ENCODE measurements at regions not wholly inside any gene's neighbourhood (a gene's known extent, or its start where the extent isn't known, plus 50 kb on each side); places are given as distances from the start of the nearest gene placed in this dataset.

DNA sequence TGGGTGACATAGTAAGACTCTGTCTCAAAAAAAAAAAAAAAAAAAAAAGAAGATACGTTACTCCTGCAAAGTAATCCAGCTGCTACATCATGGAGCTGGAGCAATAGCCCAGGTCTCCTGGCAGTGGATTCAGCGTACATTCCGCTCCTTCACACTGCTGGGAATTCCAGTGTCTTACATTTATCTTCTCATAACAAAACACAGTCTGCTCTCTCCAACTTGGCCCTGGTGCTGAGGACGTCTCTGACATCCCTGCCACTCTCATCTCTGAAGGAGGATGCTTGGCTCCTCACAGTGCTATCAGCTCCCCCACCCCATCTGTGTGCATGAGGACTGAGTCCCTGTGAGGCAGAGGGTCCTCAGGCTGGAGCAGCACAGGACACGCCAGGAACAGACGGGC is 529.8 kb downstream of the CD83 start:
- intact Hi-C loops (cut with micrococcal nuclease) = no loop called here

- intact Hi-C loops (cut with micrococcal nuclease) = no loop called here
Observed at GRCh38 chr6:14652536-14652935, 535.0 kb downstream of the CD83 start.

DNA sequence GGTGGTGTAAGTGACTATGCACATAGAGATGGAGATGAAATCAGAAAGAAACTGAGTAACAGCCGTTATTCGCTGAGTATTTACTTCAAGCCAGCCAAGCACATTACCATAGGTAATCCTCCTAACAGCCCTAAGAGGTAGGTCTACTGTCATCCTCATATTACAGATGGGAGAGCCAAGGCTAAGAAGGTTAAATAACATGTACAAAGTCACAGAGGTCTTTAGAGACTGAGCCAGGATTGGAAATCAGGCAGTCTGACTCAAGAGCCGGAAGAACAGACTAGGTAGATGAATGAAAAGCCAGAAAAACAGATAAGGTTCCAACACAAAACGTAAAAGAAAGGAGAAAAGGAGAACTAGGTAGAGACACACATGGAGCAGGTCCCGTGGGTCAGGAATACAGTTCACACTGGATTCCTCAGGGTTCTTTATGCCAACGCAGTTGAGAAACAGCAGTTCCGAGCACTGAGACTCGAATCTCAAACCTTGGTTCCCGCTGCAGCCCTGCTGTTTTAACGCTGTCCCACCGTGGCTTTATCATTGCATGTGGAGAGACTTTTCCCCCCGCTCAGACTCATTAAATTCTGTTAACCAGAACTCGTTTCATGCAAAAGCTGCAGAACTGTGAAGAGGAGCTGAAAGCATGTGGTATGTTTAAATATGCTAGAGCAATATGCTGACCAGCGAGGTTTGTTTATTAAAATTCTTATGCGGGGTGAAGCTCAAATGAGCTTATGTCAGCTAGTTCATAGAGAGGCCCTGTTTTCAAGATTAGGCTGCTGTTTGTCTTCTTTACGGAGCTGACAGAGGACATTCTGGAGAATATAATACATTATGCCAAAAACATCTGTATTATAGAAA is 537.9 kb downstream of the CD83 start:
- intact Hi-C loops (cut with micrococcal nuclease) = loop anchor here (1.0 kb wide), 1 partner anchor 20 kb away; no protein-coding TSS in a partner anchor

- intact Hi-C loops (cut with micrococcal nuclease) = loop anchor here (1.0 kb wide), 1 partner anchor 21 kb away; no protein-coding TSS in a partner anchor
Observed at GRCh38 chr6:14656078-14656521, 538.5 kb downstream of the CD83 start.

DNA sequence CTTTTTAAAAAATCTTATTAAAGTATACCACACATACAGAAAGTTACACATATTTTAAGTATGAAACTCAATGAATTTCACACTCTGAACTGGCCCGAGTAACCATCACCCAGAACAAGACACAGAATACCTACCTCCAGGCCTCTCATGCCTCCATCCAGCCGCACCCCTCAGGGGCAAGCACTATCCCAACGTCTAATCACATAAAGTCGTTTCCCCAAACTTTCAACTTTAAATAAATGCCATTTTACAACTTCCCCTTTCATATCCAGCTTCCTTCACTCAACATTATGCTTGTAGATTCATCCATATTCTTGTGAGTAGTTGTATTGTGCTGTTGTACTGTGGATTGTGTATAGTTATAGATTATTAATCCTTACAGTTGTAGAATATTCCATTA is 539.1 kb downstream of the CD83 start:
- intact Hi-C loops (cut with micrococcal nuclease) = loop anchor here (1.0 kb wide), 1 partner anchor 21 kb away; no protein-coding TSS in a partner anchor

- intact Hi-C loops (cut with micrococcal nuclease) = no loop called here
Observed at GRCh38 chr6:14658030-14658429, 540.5 kb downstream of the CD83 start.

DNA sequence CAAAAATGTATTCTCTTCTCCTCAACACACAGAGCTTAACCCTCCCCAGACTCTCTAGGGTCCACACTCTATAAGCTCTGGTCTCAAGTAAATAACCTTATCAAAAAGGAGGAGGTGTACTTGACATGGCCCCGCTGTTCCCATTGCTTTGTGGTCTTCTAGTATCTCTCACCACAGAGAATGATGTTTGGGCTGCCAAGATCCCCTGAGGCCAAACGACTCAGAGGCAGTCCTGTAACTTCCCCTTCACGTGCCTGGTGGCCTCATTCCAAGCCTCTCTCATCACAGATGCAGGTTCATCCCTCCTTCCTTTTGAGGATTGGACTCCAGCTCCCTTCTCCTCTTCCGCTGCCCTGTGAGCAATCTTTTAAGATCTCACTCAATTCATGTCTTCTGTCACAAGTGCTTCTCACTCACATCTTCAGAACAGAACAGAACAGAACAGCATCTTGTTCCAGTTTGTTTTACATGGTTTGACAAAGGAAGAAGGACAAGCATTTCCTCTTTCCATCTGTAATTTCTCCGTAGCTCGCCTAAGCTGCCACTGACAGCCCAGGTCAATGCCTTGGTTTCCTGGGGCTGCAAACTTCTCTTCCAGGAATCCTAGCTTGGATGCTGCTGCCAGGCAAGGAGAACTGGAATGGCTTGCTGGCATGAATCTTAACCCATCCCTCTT is 541.5 kb downstream of the CD83 start:
- intact Hi-C loops (cut with micrococcal nuclease) = no loop called here

- intact Hi-C loops (cut with micrococcal nuclease) = loop anchor here (2.0 to 5.0 kb wide), 5 partner anchors 118 to 1472 kb away; no protein-coding TSS in a partner anchor
Observed at GRCh38 chr6:14659841-14660240, 542.3 kb downstream of the CD83 start.

- intact Hi-C loops (cut with micrococcal nuclease) = loop anchor here (2.0 to 5.0 kb wide), 5 partner anchors 119 to 1471 kb away; no protein-coding TSS in a partner anchor
Observed at GRCh38 chr6:14660806-14661579, 543.4 kb downstream of the CD83 start.

GRCh38 chr6:14661691-14662090 is 544.1 kb downstream of the CD83 start:
- intact Hi-C loops (cut with micrococcal nuclease) = loop anchor here (2.0 to 5.0 kb wide), 5 partner anchors 119 to 1471 kb away; no protein-coding TSS in a partner anchor

DNA sequence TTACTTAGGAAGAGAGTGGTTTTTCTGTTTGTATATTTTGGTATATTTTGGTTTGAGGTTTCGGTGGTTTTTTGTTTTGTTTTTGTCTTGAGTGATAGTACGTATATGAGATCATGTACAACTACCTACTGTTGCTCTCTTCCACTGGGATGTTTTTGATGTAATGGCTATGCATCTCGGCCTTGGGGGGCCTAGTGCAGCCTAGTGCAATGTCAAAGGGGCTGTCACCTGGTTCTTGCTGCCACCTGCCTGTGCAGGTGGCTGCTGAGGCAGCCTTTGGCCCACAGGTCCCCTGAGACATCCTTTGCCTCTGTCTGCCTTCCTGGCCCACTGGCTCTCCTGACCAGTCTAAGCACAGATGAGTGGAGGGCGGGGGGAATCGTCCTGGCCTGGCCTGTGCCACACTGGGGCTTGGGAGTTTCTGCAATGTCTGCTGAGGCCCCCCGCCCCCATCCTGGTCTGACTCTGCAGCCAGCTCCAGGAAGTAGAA is 546.6 kb downstream of the CD83 start:
- intact Hi-C loops (cut with micrococcal nuclease) = loop anchor here (1.0 to 5.0 kb wide), 6 partner anchors 28 to 1468 kb away; no protein-coding TSS in a partner anchor

DNA sequence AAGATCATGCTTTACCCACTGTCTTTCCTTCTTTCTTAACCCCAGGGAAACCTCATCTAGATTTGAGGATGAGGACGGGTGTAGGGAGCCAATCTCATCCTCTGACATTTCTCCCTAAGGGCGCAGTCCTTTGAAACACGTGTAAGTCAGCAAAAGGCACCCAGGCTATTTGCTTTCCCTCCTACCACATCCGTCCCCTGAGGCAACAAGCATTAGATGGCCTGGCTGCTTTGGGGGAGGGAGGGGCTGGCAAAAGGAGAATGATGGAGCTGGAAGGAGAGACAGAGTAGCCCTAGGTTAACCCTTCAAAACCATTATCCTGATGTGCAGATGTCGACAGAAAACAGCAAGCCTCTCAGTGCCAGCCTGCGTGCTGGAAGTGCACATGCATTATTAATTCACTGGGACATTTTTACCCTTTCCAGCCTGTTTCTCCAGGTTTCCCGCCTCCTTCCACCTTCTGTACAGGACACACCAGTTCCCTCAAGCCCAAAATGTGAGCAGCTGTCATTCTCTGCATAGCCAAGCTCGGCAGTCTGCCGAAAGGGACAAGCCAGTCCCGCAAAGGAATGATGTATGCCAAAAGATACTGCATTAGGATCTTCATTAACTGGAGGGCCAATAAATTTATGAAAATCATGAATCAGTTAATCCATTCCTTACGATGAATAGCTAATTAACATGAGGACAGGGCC is 547.2 kb downstream of the CD83 start:
- intact Hi-C loops (cut with micrococcal nuclease) = loop anchor here (1.0 to 5.0 kb wide), 6 partner anchors 28 to 1468 kb away; no protein-coding TSS in a partner anchor

GRCh38 chr6:14665827-14666724 is 548.5 kb downstream of the CD83 start:
- intact Hi-C loops (cut with micrococcal nuclease) = loop anchor here (1.0 to 2.0 kb wide), 2 partner anchors 395 to 579 kb away; no protein-coding TSS in a partner anchor

GRCh38 chr6:14670806-14671205 is 553.2 kb downstream of the CD83 start:
- intact Hi-C loops (cut with micrococcal nuclease) = no loop called here

DNA sequence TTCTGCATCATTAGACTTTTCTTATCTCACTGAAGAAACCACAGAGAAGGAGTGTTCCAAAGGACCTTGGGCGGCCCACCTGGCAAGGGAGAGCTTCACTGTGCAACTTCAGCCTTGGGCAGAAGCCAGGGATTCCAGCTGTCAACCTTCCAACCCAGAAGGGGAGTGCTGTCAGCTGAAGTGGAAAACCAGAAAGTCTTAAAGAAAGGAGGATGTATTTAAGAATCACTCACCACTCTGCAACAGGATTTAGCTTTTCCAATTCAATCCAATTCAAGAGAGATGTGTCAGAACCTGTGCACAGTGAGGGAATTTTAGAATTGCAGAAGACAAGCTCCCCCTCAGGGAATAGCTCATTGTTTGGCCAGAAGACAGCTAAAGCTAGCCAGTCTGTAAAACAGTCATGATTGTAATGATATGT is 553.7 kb downstream of the CD83 start:
- intact Hi-C loops (cut with micrococcal nuclease) = no loop called here

DNA sequence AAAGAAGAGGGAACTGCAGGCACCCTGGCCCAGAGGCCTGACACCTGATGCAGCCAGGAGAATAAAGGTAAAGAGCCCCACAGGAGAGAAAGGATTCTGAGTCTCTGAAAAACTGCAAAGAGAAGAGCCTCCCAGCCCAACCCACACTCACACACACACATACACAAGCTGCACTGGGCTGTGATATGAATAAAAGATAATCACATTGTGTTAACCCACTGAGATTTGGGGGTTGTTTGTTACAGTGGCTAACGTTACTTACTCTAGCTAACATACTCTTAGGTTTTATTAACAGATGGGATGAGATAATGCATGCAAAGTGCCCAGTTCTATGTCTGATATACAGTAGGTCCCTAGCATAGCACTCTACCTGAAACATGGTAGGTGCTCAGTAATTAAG is 554.4 kb downstream of the CD83 start:
- intact Hi-C loops (cut with micrococcal nuclease) = no loop called here

GRCh38 chr6:14673201-14673600 is 555.6 kb downstream of the CD83 start:
- intact Hi-C loops (cut with micrococcal nuclease) = no loop called here

DNA sequence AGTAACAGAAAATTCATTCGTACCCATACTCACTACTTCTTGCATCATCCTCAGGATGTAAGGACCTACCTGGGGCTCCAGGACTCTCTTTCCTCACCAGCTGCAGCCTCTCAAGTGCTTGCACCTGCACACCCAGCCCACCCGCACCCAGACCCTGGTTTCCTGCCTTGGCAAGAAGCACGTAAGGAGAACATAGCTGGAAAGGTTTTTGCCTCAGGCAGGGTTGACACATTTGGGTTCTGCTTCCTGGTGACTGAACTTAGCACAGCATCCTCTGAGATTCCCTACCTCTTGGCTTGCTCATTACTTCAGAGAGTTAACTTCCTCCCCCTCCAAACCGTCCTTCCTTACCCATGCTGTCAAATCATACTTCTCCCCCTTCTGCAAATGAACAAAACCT is 556.9 kb downstream of the CD83 start:
- intact Hi-C loops (cut with micrococcal nuclease) = no loop called here

Data from T-helper 1 cell treated with Interleukin-12 subunit alpha and Interleukin-12 subunit beta and Interleukin-4 antibody, amounts not matched to agents 30 ng/mL and 1 ng/mL, for 36 hours (primary cell).